ENCODE measurements at regions not wholly inside any gene's neighbourhood (a gene's known extent, or its start where the extent isn't known, plus 50 kb on each side); places are given as distances from the start of the nearest gene placed in this dataset.

GRCh38 chr2:5985536-5986385, 293.6 kb downstream of the SOX11 start:
- Mint-ChIP-seq H3K27ac (no peak overlapping the region), H3K4me3 (no peak overlapping the region), H3K36me3 (ENCODE audit: low read depth) (no peaks in the 10 kb centered on the region), H3K9me3 (ENCODE audit: low read depth) (no peaks in the 10 kb centered on the region), H3K27me3 (peaks cover 6% of the 10 kb centered on the region), H3K4me1 (no peaks in the 10 kb centered on the region)
- DNase-seq (no peak), ATAC-seq (no peak)
- intact Hi-C loops (cut with DNase I, micrococcal nuclease), result no loop called here
- ChIA-PET CTCF (no interaction called here), POLR2A (no interaction called here)

- Mint-ChIP-seq H3K36me3 (ENCODE audit: low read depth) (no peaks in the 10 kb centered on the region), H3K4me3 (no peak overlapping the region), H3K27ac (no peak overlapping the region), H3K4me1 (no peaks in the 10 kb centered on the region), H3K27me3 (peaks cover 6% of the 10 kb centered on the region), H3K9me3 (ENCODE audit: low read depth) (no peaks in the 10 kb centered on the region)
- ATAC-seq (no peak), DNase-seq (no peak)
- ChIA-PET POLR2A (no interaction called here), CTCF (no interaction called here)
- intact Hi-C loops (cut with DNase I, micrococcal nuclease), result no loop called here
These were observed 294.9 kb downstream of the SOX11 start for GRCh38 chr2:5986801-5987787.

- H3K4me3 Mint-ChIP-seq, result no peak overlapping the region
- no peaks in the 10 kb centered on the region for H3K4me1 Mint-ChIP-seq
- ChIA-PET CTCF (no interaction called here), POLR2A (no interaction called here)
- no peak for ATAC-seq
- H3K36me3 Mint-ChIP-seq (ENCODE audit: low read depth), result no peaks in the 10 kb centered on the region
- no peak for DNase-seq
- no peak overlapping the region for H3K27ac Mint-ChIP-seq
- no peaks in the 10 kb centered on the region for H3K27me3 Mint-ChIP-seq
- intact Hi-C loops (cut with DNase I, micrococcal nuclease), result no loop called here
- H3K9me3 Mint-ChIP-seq (ENCODE audit: low read depth), result no peaks in the 10 kb centered on the region
These were observed 295.9 kb downstream of the SOX11 start for GRCh38 chr2:5988120-5988519.

GRCh38 chr2:5990086-5990485, 297.9 kb downstream of the SOX11 start:
- ATAC-seq, result no peak
- no peaks in the 10 kb centered on the region for H3K36me3 Mint-ChIP-seq (ENCODE audit: low read depth)

GRCh38 chr2:5991305-5991968, 299.3 kb downstream of the SOX11 start:
- ATAC-seq, result no peak
- Mint-ChIP-seq H3K27ac (no peak overlapping the region), H3K9me3 (ENCODE audit: low read depth) (no peaks in the 10 kb centered on the region), H3K36me3 (ENCODE audit: low read depth) (no peaks in the 10 kb centered on the region), H3K27me3 (no peaks in the 10 kb centered on the region), H3K4me1 (no peaks in the 10 kb centered on the region), H3K4me3 (no peak overlapping the region)
- no peak for DNase-seq
- POLR2A ChIA-PET, result no interaction called here
- CTCF ChIA-PET, result no interaction called here
- intact Hi-C loops (cut with DNase I, micrococcal nuclease), result no loop called here

More at GRCh38 chr2:5990086-5990485, 297.9 kb downstream of the SOX11 start:
- ChIA-PET CTCF (no interaction called here), POLR2A (no interaction called here)
- Mint-ChIP-seq H3K9me3 (ENCODE audit: low read depth) (no peaks in the 10 kb centered on the region), H3K27me3 (no peaks in the 10 kb centered on the region), H3K4me3 (no peak overlapping the region), H3K27ac (no peak overlapping the region), H3K4me1 (no peaks in the 10 kb centered on the region)
- DNase-seq, result no peak
- intact Hi-C loops (cut with DNase I, micrococcal nuclease), result no loop called here

- Mint-ChIP-seq H3K4me1 (no peaks in the 10 kb centered on the region), H3K27me3 (no peaks in the 10 kb centered on the region), H3K9me3 (ENCODE audit: low read depth) (no peaks in the 10 kb centered on the region), H3K4me3 (no peak overlapping the region), H3K36me3 (ENCODE audit: low read depth) (no peaks in the 10 kb centered on the region), H3K27ac (no peak overlapping the region)
- ATAC-seq (no peak), DNase-seq (no peak)
- POLR2A ChIA-PET, result no interaction called here
- CTCF ChIA-PET, result no interaction called here
- intact Hi-C loops (cut with DNase I, micrococcal nuclease), result no loop called here
These were observed 303.6 kb downstream of the SOX11 start for GRCh38 chr2:5995832-5996231.

- peaks cover 2% of the 10 kb centered on the region for H3K27me3 Mint-ChIP-seq
- no peaks in the 10 kb centered on the region for H3K9me3 Mint-ChIP-seq (ENCODE audit: low read depth)
- intact Hi-C loops (cut with DNase I, micrococcal nuclease), result no loop called here
- H3K4me1 Mint-ChIP-seq, result no peaks in the 10 kb centered on the region
- no peak overlapping the region for H3K4me3 Mint-ChIP-seq
- H3K36me3 Mint-ChIP-seq (ENCODE audit: low read depth), result no peaks in the 10 kb centered on the region
- DNase-seq (no peak), ATAC-seq (no peak)
- H3K27ac Mint-ChIP-seq, result no peak overlapping the region
- ChIA-PET POLR2A (no interaction called here), CTCF (no interaction called here)
These were observed 316.0 kb downstream of the SOX11 start for GRCh38 chr2:6008186-6008585.

GRCh38 chr2:6008726-6009125, 316.5 kb downstream of the SOX11 start:
- Mint-ChIP-seq H3K9me3 (ENCODE audit: low read depth) (no peaks in the 10 kb centered on the region), H3K36me3 (ENCODE audit: low read depth) (no peaks in the 10 kb centered on the region), H3K27me3 (peaks cover 2% of the 10 kb centered on the region), H3K4me1 (no peaks in the 10 kb centered on the region), H3K4me3 (no peak overlapping the region), H3K27ac (no peak overlapping the region)
- DNase-seq (no peak), ATAC-seq (no peak)
- intact Hi-C loops (cut with DNase I, micrococcal nuclease), result no loop called here
- CTCF ChIA-PET, result no interaction called here
- POLR2A ChIA-PET, result no interaction called here

GRCh38 chr2:6010163-6010562, 318.0 kb downstream of the SOX11 start:
- CTCF ChIA-PET, result no interaction called here

GRCh38 chr2:6011921-6012320, 319.7 kb downstream of the SOX11 start:
- ChIA-PET CTCF (no interaction called here), POLR2A (no interaction called here)
- peaks cover 2% of the 10 kb centered on the region for H3K27me3 Mint-ChIP-seq
- intact Hi-C loops (cut with DNase I, micrococcal nuclease), result no loop called here
- no peaks in the 10 kb centered on the region for H3K4me1 Mint-ChIP-seq
- H3K9me3 Mint-ChIP-seq (ENCODE audit: low read depth), result no peaks in the 10 kb centered on the region
- no peak overlapping the region for H3K27ac Mint-ChIP-seq
- no peak for DNase-seq
- no peak overlapping the region for H3K4me3 Mint-ChIP-seq
- H3K36me3 Mint-ChIP-seq (ENCODE audit: low read depth), result no peaks in the 10 kb centered on the region
- no peak for ATAC-seq

More at GRCh38 chr2:6010163-6010562, 318.0 kb downstream of the SOX11 start:
- ATAC-seq, result no peak
- no peak overlapping the region for H3K4me3 Mint-ChIP-seq
- no peaks in the 10 kb centered on the region for H3K9me3 Mint-ChIP-seq (ENCODE audit: low read depth)
- intact Hi-C loops (cut with DNase I, micrococcal nuclease), result no loop called here
- POLR2A ChIA-PET, result no interaction called here
- peaks cover 2% of the 10 kb centered on the region for H3K27me3 Mint-ChIP-seq
- DNase-seq, result no peak
- H3K4me1 Mint-ChIP-seq, result no peaks in the 10 kb centered on the region
- no peaks in the 10 kb centered on the region for H3K36me3 Mint-ChIP-seq (ENCODE audit: low read depth)
- no peak overlapping the region for H3K27ac Mint-ChIP-seq

- H3K36me3 Mint-ChIP-seq (ENCODE audit: low read depth), result no peaks in the 10 kb centered on the region
- H3K4me1 Mint-ChIP-seq, result no peaks in the 10 kb centered on the region
- no peak overlapping the region for H3K4me3 Mint-ChIP-seq
- H3K27ac Mint-ChIP-seq, result no peak overlapping the region
- POLR2A ChIA-PET, result no interaction called here
- CTCF ChIA-PET, result interaction anchor here (0.6 kb wide), 1 partner anchor 521 kb away, joined by 3 read pairs; no protein-coding TSS in a partner anchor
- no peaks in the 10 kb centered on the region for H3K27me3 Mint-ChIP-seq
- DNase-seq (no peak), ATAC-seq (no peak)
- intact Hi-C loops (cut with DNase I, micrococcal nuclease), result no loop called here
- H3K9me3 Mint-ChIP-seq (ENCODE audit: low read depth), result no peaks in the 10 kb centered on the region
These were observed 325.6 kb downstream of the SOX11 start for GRCh38 chr2:6017736-6018286.
